Lung (tissue), 11 donors: ENCODE measurements at regions not wholly inside any gene's neighbourhood (a gene's known extent, or its start where the extent isn't known, plus 50 kb on each side); places are given as distances from the start of the nearest gene placed in this dataset.
"Not testable (repeated sequence)": the region's sequence is repeated elsewhere in the genome, so short reads cannot be mapped to it uniquely, and the experiment has no call there.

ENCODE experiments used
- ATAC-seq: fragments of 200-7000 bp; cut with Tn5 transposase; one replicate; pipeline ENCODE4 v1.9.1; 2020; ENCODE audit warnings: moderate number of reproducible peaks; ENCODE audit not compliant: insufficient read depth, low FRiP score
- DNase-seq, 3 donors: peaks; one replicate each; pipeline ENCODE4 v3.0.0-alpha.2; 2013 to 2017
- H3K27ac ChIP-seq, 2 donors: one replicate each; pipeline ENCODE4 v1.5.1; 2013; ENCODE audit warnings: mild to moderate bottlenecking in 2 of 2, moderate library complexity in 2 of 2, control low read depth in 1 of 2, inconsistent platforms in 1 of 2, low read depth in 1 of 2, low read length in 1 of 2
- H3K27me3 ChIP-seq, 3 donors: one replicate each; pipeline ENCODE4 v1.5.1; 2013; ENCODE audit warnings: low read length in 2 of 3; ENCODE audit not compliant: control insufficient read depth in 3 of 3, insufficient read depth in 3 of 3
- H3K36me3 ChIP-seq, 4 donors: one replicate each; pipeline ENCODE4 v1.5.1; 2013; ENCODE audit warnings: low read length in 4 of 4, mild to moderate bottlenecking in 1 of 4, moderate library complexity in 1 of 4; ENCODE audit not compliant: control insufficient read depth in 4 of 4, insufficient read depth in 4 of 4
- H3K4me1 ChIP-seq, 5 donors: one replicate each; pipeline ENCODE4 v1.5.1; 2013; ENCODE audit warnings: low read length in 5 of 5, mild to moderate bottlenecking in 2 of 5, moderate library complexity in 1 of 5; ENCODE audit not compliant: control insufficient read depth in 5 of 5, insufficient read depth in 5 of 5
- H3K4me3 ChIP-seq: one replicate; pipeline ENCODE4 v1.5.1; 2013; ENCODE audit warnings: mild to moderate bottlenecking, control low read depth, moderate library complexity
- H3K9ac ChIP-seq, 2 donors: one replicate each; pipeline ENCODE4 v1.5.1; 2013; ENCODE audit warnings: low read length in 2 of 2, control low read depth in 1 of 2; ENCODE audit not compliant: insufficient read depth in 1 of 2
- H3K9me3 ChIP-seq, 4 donors: one replicate each; pipeline ENCODE4 v1.5.1; 2013; ENCODE audit warnings: low read length in 3 of 4, mild to moderate bottlenecking in 1 of 4, moderate library complexity in 1 of 4; ENCODE audit not compliant: control insufficient read depth in 4 of 4, insufficient read depth in 3 of 4
- CTCF ChIP-seq: IDR thresholded peaks from 2 replicates; pipeline ENCODE4 v1.5.1; 2012; ENCODE audit warnings: mild to moderate bottlenecking; ENCODE audit errors: control extremely low read depth, extremely low read depth
- WGBS, 2 donors: extraction: QIAGEN DNeasy Blood & Tissue Kit; methylation state at CpG; one replicate each; pipeline ENCODE4 v1.1.7; 2013; 5-methylcytosine and 5-hydroxymethylcytosine counted together
- donor health status: control.
- donor health status: control.
- donor health status: Bipolar disorder and iron deficiency.
- donor health status: healthy.
- donor health status: DM: yes; HTN: yes; CAD: no.

- ATAC-seq: no peak
- H3K27me3 ChIP-seq: no peaks in the 10 kb centered on the region
- H3K9ac ChIP-seq: no peak overlapping the region
- no peak overlapping the region for H3K27ac ChIP-seq
- peaks cover 0 to 6% (median 0%) of the 10 kb centered on the region in 5 donors for H3K4me1 ChIP-seq
- H3K9me3 ChIP-seq: no peaks in the 10 kb centered on the region
- no peak for TF ChIP-seq CTCF
- WGBS, 2 donors: 76 to 77% methylated on average over 2 of the region's 2 CpGs
- no peaks in the 10 kb centered on the region for H3K36me3 ChIP-seq
- DNase-seq: no peak
- H3K4me3 ChIP-seq: no peak overlapping the region
These were observed 353.1 kb downstream of the NUP35 start for GRCh38 chr2:183477296-183477695.

- not testable (repeated sequence) for H3K9ac ChIP-seq, ATAC-seq, H3K4me1 ChIP-seq, H3K27me3 ChIP-seq, H3K9me3 ChIP-seq, H3K27ac ChIP-seq, H3K36me3 ChIP-seq, DNase-seq, H3K4me3 ChIP-seq
- WGBS, 2 donors: 96% methylated on average over 37 to 39 of the region's 39 CpGs
These were observed 354.8 kb downstream of the NUP35 start for GRCh38 chr2:183478941-183479595.

GRCh38 chr2:183487326-183487725 lies 363.1 kb downstream of the NUP35 start:
- Histone ChIP-seq H3K27me3 (no peaks in the 10 kb centered on the region), H3K4me3 (no peak overlapping the region), H3K36me3 (no peaks in the 10 kb centered on the region), H3K9me3 (no peaks in the 10 kb centered on the region), H3K9ac (no peak overlapping the region), H3K27ac (no peak overlapping the region), H3K4me1 (peaks cover 0 to 9% (median 3%) of the 10 kb centered on the region in 5 donors)
- DNase-seq (no peak), ATAC-seq (no peak)
- no peak for TF ChIP-seq CTCF
- WGBS, 2 donors: 72 to 82% methylated on average over 3 of the region's 3 CpGs

- no peak for DNase-seq
- TF ChIP-seq CTCF: no peak
- H3K36me3 ChIP-seq: no peaks in the 10 kb centered on the region
- no peaks in the 10 kb centered on the region for H3K9me3 ChIP-seq
- H3K27ac ChIP-seq: no peak overlapping the region
- no peak for ATAC-seq
- H3K9ac ChIP-seq: no peak overlapping the region
- no peak overlapping the region for H3K4me3 ChIP-seq
- H3K4me1 ChIP-seq: peaks cover 0 to 9% (median 3%) of the 10 kb centered on the region in 5 donors
- no peaks in the 10 kb centered on the region for H3K27me3 ChIP-seq
These were observed 364.2 kb downstream of the NUP35 start for GRCh38 chr2:183488421-183488820.
